Spleen (tissue), 7 donors: ENCODE measurements at regions not wholly inside any gene's neighbourhood (a gene's known extent, or its start where the extent isn't known, plus 50 kb on each side); places are given as distances from the start of the nearest gene placed in this dataset.

ENCODE experiments used
- POLR2AphosphoS5 ChIP-seq, 3 donors: sonication (generic); formaldehyde crosslinking; IDR thresholded peaks; one replicate each; pipeline ENCODE4 v1.5.1; 2017; ENCODE audit warnings: antibody characterized with exemption in 3 of 3
- TF ChIP-seq, protein P1 (sequence below), 11 experiments: fragments of 200-600 bp in 7 of 11; fragments of 450-650 bp in 4 of 11; sonication (generic) in 4 of 11; IDR thresholded peaks in 8 of 11; conservative IDR thresholded peaks in 3 of 11; 1 replicate in 7 of 11; 2 replicates in 4 of 11; pipeline versions ENCODE4 v1.4.0 to v1.8.0; 2016 to 2021; ENCODE audit warnings: antibody characterized with exemption in 11 of 11, inconsistent platforms in 4 of 11, mild to moderate bottlenecking in 1 of 11
- donor health status: DM: no; HTN: no; CAD: no; lungs with moderate emphysema.
- donor health status: DM: no; HTN: no; CAD: no.
- donor health status: DM: no; HTN: no; CAD: no.

DNA sequence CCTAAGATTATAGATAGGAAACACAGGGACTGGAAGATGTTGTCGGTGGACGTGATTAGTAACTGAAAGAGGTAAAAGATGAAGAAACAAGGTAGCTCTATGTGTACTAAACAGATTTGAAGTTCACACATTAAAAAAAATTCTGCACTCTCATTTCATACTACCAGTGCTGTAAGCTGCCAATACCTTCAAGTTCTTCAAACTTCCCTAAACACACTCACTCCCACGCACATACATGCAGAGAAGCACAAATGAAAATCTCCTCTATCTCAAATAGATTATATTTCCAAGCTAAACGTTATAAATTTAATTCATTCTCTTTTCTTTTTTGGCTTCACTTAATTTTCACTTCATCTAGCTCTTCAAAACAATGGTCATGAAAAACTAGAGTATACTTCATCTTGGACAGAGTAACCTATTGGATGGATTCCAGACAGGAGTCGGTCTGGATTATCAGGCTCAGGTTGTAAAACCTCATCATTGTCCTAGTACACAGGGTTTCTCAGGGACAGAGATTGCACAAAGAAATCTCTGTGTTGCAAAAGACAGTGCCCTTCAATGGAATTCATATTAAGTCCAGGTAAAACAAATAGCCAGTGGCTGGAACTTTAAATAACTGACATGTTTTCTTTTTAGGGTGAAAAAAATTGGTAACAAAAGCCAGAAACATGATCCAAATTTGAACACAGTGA lies 408.1 kb upstream of the ZNF385D start:
- TF ChIP-seq, protein P1, sequence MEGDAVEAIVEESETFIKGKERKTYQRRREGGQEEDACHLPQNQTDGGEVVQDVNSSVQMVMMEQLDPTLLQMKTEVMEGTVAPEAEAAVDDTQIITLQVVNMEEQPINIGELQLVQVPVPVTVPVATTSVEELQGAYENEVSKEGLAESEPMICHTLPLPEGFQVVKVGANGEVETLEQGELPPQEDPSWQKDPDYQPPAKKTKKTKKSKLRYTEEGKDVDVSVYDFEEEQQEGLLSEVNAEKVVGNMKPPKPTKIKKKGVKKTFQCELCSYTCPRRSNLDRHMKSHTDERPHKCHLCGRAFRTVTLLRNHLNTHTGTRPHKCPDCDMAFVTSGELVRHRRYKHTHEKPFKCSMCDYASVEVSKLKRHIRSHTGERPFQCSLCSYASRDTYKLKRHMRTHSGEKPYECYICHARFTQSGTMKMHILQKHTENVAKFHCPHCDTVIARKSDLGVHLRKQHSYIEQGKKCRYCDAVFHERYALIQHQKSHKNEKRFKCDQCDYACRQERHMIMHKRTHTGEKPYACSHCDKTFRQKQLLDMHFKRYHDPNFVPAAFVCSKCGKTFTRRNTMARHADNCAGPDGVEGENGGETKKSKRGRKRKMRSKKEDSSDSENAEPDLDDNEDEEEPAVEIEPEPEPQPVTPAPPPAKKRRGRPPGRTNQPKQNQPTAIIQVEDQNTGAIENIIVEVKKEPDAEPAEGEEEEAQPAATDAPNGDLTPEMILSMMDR (IDR thresholded peaks at IDR 0.05 in 8 of 11, conservative IDR thresholded peaks at IDR 0.05 in 3 of 11) = no peak
- no peak for TF ChIP-seq POLR2AphosphoS5 (IDR thresholded peaks at IDR 0.05)
